ENCODE measurements at regions not wholly inside any gene's neighbourhood (a gene's known extent, or its start where the extent isn't known, plus 50 kb on each side); places are given as distances from the start of the nearest gene placed in this dataset.

DNA sequence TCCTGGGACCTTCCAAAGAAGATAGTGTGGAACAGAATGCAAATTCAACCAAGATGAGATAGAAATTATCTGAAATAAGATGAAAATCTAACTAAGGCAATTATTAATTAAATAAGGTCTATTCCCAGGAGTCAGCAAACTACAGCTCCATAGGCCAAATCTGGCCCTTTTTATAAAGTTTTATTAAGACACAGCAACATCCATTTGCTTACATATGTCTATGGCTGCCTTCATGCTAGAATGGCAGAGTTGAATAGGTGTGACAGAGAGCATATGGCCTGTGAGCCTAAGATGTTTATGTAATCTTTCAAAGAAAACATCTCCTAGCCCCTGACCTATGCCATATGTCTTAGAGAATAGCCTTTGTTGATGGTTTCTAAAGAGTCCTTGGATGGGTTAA, 503.0 kb downstream of the EDEM1 start:
- TF ChIP-seq CTCF (conservative IDR thresholded peaks at IDR 0.05) (no peak), ZFX (IDR thresholded peaks at IDR 0.05) (no peak)
